ENCODE measurements at regions not wholly inside any gene's neighbourhood (a gene's known extent, or its start where the extent isn't known, plus 50 kb on each side); places are given as distances from the start of the nearest gene placed in this dataset.

- ATAC-seq (no peak), DNase-seq (no peak)
These were observed 447.0 kb downstream of the SLC16A7 start for GRCh38 chr12:60042835-60043234.

GRCh38 chr12:60043236-60043635 is 447.4 kb downstream of the SLC16A7 start:
- no peak for DNase-seq

DNA sequence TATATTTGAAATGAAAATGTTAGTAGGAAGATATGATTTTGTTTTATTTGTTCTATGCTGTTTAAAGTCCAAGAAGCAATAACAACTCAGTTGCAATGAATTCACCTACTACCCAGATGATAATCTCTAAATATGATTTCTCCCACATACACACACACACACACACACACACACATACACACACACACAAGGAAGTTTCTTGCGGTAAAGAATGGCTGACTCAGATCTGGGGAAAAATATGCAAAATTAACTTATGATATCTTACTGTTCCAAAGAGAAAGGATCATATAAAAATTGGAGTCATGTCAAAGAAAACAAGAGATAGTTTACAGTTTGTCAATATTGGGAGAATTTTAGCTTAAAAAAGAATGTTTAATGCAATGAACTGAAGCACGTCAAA is 456.7 kb downstream of the SLC16A7 start:
- no peak for DNase-seq
- ATAC-seq: no peak

More at GRCh38 chr12:60043236-60043635, 447.4 kb downstream of the SLC16A7 start:
- no peak for ATAC-seq

DNA sequence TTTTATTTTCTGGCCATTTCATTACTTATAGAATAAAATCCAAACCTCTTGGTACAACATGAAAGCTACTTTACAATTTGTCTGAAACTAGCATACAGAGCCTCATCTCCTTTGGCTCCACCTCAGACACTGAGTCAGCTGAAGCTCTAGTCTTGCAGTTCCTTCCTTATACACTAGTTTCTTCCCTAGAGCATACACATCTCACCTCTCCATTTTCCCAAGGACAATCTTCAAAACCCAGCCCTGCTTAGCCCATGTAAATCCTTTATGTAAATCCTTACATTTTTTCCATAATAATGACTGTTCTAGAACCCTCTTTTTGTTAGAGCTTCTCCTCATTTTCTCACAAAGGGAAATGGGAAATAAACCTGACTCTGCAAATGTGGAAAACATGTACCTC is 463.4 kb downstream of the SLC16A7 start:
- DNase-seq (no peak), ATAC-seq (no peak)

- DNase-seq (no peak), ATAC-seq (no peak)
These were observed 470.8 kb downstream of the SLC16A7 start for GRCh38 chr12:60066655-60067054.

DNA sequence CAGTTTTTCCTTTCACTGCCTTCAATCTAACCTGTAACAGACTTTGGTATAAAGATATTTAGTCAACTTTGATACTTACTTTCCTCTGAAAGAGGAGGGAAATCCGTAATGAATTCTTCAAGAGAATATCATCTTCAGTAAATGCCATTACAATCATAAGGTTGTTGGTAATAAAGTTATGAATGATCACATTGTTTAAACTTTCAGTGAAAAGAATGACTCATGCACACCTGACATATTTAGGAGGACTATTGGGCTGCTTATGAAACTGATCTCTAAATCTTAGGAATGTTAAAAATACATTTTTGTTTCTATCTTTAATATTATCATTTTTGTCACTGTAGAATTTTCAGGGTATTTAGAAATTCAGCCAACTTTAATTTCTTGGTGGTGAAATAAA is 474.7 kb downstream of the SLC16A7 start:
- DNase-seq: no peak
- ATAC-seq: no peak

- ATAC-seq: no peak
- no peak for DNase-seq
These were observed 475.9 kb downstream of the SLC16A7 start for GRCh38 chr12:60071759-60072191.

- no peak for DNase-seq
- no peak for ATAC-seq
These were observed 477.1 kb downstream of the SLC16A7 start for GRCh38 chr12:60072911-60073310.

DNA sequence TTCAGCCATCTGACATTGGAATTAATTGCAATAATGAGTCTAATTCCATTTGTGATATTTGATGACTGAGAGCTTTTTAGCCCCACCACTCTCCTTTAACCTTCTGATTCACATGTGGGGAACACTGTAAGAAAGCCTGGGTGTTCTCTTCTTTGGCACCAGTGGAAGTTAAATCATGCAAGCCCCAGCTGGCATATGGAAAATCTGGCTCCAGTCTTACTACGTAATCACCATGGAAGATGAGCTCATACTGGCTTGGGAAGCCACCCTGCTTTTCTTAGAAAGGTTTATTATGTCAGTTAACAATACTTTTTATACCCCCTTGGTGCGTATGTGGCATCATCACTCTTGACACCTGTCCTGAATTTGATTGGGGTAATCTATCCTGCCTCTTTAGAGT is 479.3 kb downstream of the SLC16A7 start:
- DNase-seq (no peak), ATAC-seq (no peak)

DNA sequence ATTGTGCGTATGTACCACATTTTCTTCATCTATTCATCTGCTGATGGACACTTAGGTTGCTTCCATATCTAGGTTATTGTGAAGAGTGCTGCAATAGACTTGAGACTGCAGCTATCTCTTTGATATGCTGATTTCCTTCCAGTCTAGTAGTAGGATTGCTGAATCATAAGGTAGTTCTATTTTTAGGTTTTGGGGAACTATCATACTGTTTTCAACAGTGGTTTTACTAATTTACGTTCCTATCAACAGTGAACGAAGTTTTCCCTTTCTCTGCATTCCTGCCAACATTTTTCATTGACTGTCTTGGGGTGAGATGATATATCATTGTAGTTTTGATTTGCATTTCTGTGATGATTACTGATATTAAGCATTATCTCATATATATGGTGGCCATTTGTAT is 482.2 kb downstream of the SLC16A7 start:
- no peak for DNase-seq
- no peak for ATAC-seq

DNA sequence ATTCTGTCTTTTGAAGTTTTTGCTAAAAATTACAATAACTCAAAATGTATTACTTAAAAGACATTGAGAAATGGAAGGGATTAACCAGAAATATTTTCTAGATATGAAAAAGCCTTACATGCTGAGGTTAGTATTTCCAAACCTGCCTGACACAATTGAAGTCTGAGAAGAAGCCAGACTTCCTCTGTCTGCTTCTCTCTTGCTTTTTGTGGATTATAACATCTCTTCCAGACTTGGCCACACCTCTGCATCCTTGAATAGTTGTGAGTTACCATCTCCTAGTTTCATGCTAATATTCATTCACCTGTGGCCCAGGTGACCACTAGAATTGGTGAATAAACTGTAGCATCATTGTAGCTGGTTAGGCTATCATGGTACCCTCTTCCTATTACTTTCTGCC is 497.6 kb downstream of the SLC16A7 start:
- DNase-seq (no peak), ATAC-seq (no peak)

DNA sequence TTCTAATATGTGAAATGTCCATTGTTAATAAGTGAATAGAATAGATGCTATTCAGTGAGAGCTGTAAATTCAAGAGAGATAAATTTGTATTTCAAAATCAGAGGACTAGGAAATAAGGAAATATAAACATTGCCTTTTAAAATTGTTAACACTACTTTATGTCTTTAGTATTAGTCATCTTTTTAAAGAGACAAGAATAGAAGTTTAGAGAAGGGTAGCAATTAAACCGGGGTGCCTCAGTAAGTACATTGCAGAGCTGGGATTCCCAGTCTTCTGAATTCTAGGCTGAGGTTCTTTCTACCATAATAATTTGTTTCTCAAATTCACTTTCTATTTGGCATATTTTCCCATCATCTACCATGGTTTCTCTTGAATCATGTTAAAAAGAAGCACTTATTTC is 498.6 kb downstream of the SLC16A7 start:
- no peak for ATAC-seq

DNA sequence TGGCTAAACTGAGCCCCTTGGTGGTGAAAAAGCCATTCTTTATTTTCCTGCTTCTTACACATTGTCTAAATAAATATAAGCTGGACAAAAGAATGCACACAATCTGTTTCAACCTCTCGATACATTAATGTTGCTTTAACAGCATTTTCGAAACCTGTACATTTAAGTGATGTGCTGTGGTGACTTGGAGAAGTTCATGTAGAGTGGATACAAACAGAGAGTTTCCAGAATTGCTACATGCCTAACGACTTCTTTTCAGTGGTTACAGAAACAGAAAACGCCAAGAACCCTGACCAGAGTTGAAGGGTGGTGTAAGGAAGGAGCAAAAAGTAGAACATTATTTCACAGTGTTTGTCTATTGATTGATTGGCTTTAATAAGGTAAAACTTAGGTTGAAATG is 500.9 kb downstream of the SLC16A7 start:
- no peak for ATAC-seq
- no peak for DNase-seq

More for the DNA sequence above, 498.6 kb downstream of the SLC16A7 start:
- DNase-seq: no peak

GRCh38 chr12:60100160-60100559 is 504.3 kb downstream of the SLC16A7 start:
- ATAC-seq (no peak), DNase-seq (no peak)

GRCh38 chr12:60100852-60101251 is 505.0 kb downstream of the SLC16A7 start:
- no peak for ATAC-seq
- no peak for DNase-seq

DNA sequence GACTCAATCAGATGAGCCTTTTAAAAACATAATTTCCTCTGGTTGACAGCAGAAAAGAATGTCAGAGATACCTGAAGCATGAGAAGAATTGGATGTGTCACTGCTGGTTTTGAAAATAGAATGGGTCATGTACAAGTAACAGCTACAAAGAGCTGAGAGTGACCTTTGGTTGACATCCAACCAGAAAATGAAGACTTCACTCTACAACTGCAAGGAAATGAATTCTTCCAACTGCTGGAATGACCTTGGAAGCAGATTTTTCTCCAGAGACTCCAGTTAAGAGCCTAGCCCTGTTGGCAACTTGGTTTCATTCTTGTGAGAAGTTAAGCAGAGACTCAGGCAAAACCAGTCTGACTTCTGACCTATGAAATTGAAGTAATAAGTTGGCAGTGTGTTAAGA is 505.9 kb downstream of the SLC16A7 start:
- ATAC-seq (no peak), DNase-seq (no peak)

DNA sequence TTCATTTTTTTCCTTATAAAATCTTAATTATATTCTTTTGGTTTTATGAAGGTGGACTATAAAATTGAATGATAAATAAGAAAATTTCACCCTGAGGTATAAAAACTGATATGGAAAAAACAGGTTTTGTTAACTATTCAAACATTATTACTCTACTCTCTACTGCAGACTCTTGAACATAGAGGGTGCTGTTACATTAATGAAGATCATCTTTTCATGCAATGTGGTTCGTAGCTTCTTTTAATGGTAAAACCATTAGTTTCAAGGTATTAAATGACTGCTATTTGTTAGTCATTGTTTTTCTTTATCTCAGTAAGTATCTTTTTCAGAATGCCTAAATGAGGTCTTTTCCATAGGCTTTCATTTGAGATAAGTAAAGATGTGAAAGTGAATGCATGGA is 510.4 kb downstream of the SLC16A7 start:
- ATAC-seq (no peak), DNase-seq (no peak)

GRCh38 chr12:60107992-60108391 is 512.2 kb downstream of the SLC16A7 start:
- no peak for DNase-seq
- ATAC-seq: no peak

- ATAC-seq (no peak), DNase-seq (no peak)
These were observed 516.2 kb downstream of the SLC16A7 start for GRCh38 chr12:60112063-60112462.

DNA sequence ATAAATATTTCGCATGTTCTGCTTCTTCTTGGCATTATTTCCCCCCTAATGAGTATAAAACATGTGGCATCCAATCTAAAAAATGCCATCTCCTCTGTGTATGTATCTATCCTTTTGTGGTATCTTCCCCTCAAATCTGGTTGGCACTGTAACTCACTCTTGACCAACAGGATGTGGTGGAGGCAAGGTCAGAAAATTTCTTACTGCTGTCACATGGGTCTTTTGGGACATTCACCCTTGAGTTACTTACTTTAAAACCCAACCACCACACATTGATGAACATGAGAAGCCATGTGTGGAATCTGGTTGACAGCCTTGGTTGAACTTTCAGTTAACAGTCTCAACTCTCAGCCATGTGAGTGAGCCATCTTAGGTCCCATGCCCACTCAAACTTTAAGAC is 516.9 kb downstream of the SLC16A7 start:
- DNase-seq: no peak
- no peak for ATAC-seq

GRCh38 chr12:60114169-60114568 is 518.3 kb downstream of the SLC16A7 start:
- ATAC-seq (no peak), DNase-seq (no peak)

- ATAC-seq: no peak
- no peak for DNase-seq
These were observed 523.5 kb downstream of the SLC16A7 start for GRCh38 chr12:60119327-60119726.

DNA sequence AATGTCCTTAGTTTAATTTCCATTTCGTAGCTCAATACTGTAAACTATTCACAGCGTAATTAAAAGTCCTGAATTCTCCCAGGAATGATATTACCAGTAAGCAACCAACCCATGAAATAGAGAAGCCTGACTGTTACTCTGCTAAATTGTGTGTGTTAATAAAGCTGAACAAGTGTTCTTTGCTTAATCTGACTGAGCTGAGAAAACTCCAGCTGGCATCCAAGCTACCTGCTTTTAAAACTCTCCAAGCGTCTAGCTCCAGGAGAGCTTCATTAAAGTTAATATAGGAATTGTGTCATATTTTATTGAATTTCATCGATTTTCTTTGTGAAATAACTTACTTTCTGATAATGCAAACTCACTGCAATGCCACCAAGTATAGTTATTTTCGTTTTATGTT is 524.4 kb downstream of the SLC16A7 start:
- ATAC-seq (no peak), DNase-seq (no peak)

DNA sequence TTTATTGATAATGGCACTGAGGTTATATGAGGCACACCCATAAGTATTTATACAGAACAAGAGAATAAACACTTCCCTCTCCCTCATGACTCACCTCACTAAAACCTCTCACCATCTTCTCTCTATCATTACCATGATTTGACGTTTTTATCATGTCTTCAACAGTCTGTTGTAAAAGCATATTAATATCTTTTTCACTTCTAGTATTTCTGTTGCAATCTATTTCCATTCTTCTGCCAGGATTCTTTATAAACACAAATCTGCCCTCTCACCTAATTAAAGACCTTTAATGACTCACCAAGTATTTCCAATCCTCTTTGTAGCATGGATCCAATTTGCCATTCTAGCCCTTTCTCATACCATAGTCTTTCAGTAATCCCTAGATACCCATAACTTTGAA is 527.7 kb downstream of the SLC16A7 start:
- ATAC-seq: no peak

GRCh38 chr12:60137513-60137912 is 541.7 kb downstream of the SLC16A7 start:
- ATAC-seq (no peak), DNase-seq (no peak)

More for the DNA sequence above, 527.7 kb downstream of the SLC16A7 start:
- no peak for DNase-seq

Measured in stimulated activated naive CD8-positive, alpha-beta T cell treated with anti-CD3 and anti-CD28 coated beads, Interleukin-15, Interleukin-2, amounts not matched to agents 100 U/mL and 50 U/mL, for 24 hours (primary cell).